GM23248 (cell line): ENCODE measurements at regions not wholly inside any gene's neighbourhood (a gene's known extent, or its start where the extent isn't known, plus 50 kb on each side); places are given as distances from the start of the nearest gene placed in this dataset.

Experiments used
- EZH2 ChIP-seq: fragments of 200-600 bp; sonication (generic); IDR thresholded peaks from 2 replicates; pipeline ENCODE4 v1.6.1; 2018; ENCODE audit warnings: antibody characterized with exemption, mild to moderate bottlenecking; ENCODE audit not compliant: insufficient read depth, poor library complexity, severe bottlenecking
- EZH2phosphoT487 ChIP-seq: fragments of 200-600 bp; sonication (generic); IDR thresholded peaks from 2 replicates; pipeline ENCODE4 v1.6.1; 2018; ENCODE audit warnings: antibody characterized with exemption, moderate library complexity, mild to moderate bottlenecking, low read depth; ENCODE audit not compliant: insufficient read depth

DNA sequence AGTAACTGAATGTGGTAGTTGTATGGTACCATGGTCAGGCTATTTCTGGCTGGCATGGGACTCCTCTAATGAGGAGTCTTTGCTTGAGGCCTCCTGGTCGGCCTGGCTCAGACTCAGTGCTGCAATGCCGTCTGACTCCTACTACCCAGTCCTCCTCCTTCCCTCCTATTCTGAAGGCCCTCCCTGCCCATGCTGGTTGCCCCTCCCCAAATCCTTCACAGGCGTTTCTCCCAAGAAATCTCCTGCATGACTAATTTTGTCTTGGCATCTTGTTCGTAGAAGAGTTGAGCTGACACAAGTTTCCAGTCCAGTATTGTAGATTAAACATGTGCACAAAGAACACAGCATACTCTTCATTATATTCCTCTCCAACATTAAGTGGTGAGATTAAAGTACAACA lies 115.5 kb downstream of the NFKBIZ start:
- no peak for TF ChIP-seq EZH2
- no peak for TF ChIP-seq EZH2phosphoT487
